HG03469 (cell line): ENCODE measurements at regions not wholly inside any gene's neighbourhood (a gene's known extent, or its start where the extent isn't known, plus 50 kb on each side); places are given as distances from the start of the nearest gene placed in this dataset.

Source experiments
- ATAC-seq: cut with Tn5 transposase; IDR thresholded peaks from one replicate; pipeline ENCODE4 v1.9.1; 2021; ENCODE audit warnings: mild to moderate bottlenecking, moderate library complexity, moderate number of reproducible peaks; ENCODE audit not compliant: unreplicated experiment

DNA sequence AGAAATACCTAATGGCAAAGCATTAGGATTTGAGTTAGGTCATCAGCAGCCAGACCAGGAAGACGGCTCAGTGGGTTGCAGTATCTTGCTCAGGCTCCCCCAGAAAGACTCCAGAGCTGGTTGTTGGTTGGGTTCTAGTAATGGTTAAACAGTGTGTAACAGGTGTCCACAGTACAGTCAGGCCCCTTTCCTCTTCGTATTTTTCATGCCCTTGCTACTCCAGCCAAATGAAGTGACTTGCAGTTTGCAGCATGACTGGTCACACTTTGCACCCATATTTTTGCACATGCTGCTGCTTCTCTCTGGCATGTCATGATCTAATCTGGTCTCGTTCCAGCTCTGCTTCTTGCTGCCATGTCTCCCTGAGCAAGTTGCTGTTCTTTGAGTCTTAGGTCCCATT is 60.6 kb upstream of the TRPC7 start:
- ATAC-seq = no peak

DNA sequence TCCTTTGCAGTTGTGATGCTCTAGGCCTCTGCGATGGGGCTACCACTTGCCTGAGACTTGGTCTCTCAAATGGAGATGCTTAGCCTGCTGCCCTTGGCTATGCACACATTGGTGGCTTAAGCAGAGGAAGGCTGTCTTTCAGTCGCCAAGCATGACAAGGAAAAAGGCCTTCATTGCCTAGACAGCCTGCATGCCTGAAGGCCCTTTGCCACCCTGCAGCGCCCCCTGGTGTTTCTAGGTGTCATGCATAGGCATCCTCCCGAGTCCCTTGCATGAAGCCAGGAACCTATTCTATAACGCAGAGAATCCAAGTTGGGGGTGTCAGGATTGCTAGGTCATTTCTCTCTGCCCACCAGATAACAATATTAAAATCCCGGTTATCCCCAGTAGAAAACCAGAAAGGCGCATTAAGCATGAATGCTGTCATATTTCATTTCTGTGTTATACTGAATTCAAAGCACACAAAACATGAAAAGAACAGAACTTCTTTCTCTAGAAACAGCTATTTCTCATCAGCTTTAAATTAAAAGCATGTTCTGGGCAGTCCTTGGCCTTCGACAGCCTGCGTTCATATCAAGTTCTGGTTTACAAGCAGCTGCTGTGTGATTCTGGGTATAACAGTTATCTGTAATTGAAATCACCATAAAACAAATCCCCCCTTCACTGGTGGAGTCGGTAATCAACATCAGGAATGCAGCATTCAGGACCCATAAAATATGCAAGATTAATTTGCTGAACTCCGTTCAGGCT is 59.7 kb upstream of the TRPC7 start:
- no peak for ATAC-seq

DNA sequence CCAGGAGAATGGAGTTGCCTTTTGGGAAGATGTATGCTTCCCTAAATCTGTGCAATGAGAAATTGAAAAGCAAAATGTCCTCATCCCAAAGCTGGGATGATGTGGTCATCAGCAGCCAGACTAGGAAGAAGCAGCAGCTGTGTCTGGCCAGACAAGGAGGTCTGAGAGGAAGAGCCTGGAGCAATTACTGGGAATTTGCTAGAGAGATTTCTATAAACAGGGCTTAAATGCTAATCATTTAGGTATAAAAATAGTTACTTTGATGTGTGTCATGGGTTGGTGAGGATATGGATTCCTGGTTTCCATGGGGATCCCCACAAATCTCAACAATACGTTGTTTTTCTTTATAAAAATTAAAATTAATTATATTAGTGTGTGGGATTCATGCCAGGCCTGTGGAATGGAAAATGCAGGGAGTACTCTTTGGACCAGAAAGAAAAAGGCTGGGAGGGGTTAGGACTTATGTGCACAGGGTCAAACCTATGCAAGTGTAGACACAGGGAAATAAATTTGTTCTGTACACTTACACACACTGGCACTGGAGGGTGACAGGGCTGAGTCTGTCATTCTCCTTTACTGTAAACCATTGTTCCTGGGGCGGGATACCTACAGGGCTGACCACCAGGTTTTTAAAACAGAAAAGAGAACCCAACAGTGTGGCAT is 58.7 kb upstream of the TRPC7 start:
- no peak for ATAC-seq

DNA sequence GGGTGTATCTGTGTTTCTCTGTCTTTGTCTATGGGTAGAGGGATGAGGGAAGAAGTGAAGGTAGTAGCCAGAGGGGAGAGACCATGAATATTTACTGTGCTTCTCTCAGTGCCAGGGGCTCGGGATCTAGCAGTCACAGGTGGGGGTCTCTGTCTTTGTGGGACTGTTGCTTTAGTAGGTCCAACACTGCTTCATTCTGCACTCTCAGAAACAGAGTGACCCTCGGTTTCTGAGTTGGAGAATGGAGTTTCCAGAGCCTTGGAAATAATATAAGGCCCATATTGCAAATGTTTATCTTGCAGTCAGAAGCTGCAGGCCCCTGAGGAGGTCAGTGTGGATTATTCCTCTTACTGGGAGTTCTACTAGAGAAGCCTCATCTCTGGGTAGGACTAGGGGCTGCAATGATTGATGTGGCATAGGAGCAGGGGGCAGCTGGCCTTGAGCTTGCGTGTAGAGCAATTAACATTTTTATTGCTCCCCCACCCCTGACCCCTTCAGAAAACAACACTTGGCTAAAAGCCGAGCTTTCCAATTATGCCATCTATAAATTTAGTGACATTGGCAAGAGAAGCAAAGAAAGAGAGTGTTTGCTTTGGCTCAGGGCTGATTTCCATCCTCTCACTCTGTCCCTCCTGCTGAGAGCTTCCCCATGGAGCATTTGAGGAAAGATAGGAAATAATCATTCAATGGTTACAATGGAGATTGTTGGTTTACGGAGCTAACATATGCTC is 55.0 kb upstream of the TRPC7 start:
- ATAC-seq = no peak

DNA sequence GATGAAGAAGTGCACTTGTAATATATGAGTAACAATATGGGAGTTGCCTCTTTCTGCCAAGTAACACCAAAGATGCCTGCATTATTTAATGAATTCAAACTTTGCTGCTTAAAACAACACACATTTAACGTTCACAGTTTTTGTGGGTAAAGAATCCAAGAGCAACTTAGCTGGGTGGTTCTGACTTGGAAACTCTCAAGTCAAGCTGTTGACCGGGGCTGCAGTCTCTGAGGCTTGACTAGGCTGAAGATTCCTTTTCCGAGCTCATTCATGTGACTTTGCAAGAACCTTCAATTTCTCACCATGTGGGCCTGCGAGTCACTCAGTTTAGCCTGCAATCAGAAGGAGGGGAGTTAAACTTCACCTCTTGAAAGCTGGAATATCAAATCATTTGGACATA is 53.0 kb upstream of the TRPC7 start:
- no peak for ATAC-seq
